K562 (cell line): ENCODE measurements at regions not wholly inside any gene's neighbourhood (a gene's known extent, or its start where the extent isn't known, plus 50 kb on each side); places are given as distances from the start of the nearest gene placed in this dataset.

Source experiments
- ATAC-seq: fragments of 200-7000 bp; cut with Tn5 transposase; 3 replicates; pipeline ENCODE4 v1.9.1; 2020; ENCODE audit warnings: moderate library complexity
- BruUV-seq: library from RNA; stranded (reverse); fragments of 400-500 nt; replicated peaks from 2 replicates; lab custom pipeline; 2021; lab: Mats Ljungman, UMichigan
- CTCF ChIA-PET: fragments of 300-600 bp; formaldehyde crosslinking; extraction: SDS; loops from one replicate; lab custom pipeline; 2021; ENCODE audit warnings: low intra/inter-chr PET ratio; lab: Yijun Ruan, JAX
- POLR2A ChIA-PET: fragments of 300-600, 350-650 bp; sonication (Branson Sonifier 250); formaldehyde crosslinking; extraction: SDS; loops from one replicate; lab custom pipeline; 2021; ENCODE audit warnings: antibody characterized with exemption, inconsistent platforms; lab: Yijun Ruan, JAX
- DNase-seq, 4 experiments: peaks; one replicate each; pipeline versions ENCODE4 v3.0.0 to v3.0.0-alpha.2; 2011 to 2018; ENCODE audit warnings: low spot score in 3 of 4, mixed read lengths in 3 of 4; ENCODE audit errors: extremely low read depth in 1 of 4
- FAIRE-seq: peaks from 2 replicates; lab custom pipeline; 2011; peaks lifted over from hg19 to GRCh38; lab: Jason Lieb, UNC
- H2AFZ ChIP-seq: 2 replicates; pipeline ENCODE4 v1.6.0; 2011; ENCODE audit warnings: low read depth, low read length, control low read depth, inconsistent platforms
- H3K27ac ChIP-seq: fragments of 200-600 bp; 3 replicates; pipeline ENCODE4 v1.8.0; 2011; ENCODE audit warnings: low read depth, mild to moderate bottlenecking, control low read depth, inconsistent platforms, low read length, moderate library complexity, mixed read lengths; ENCODE audit errors: extremely low read depth
- H3K27me3 ChIP-seq, 2 experiments: fragments of 300-600 bp in 1 of 2; 2 replicates in 1 of 2; 3 replicates in 1 of 2; pipeline versions ENCODE4 v1.6.0 to v1.8.0; 2011; ENCODE audit warnings: inconsistent platforms in 2 of 2, low read length in 2 of 2, mild to moderate bottlenecking in 1 of 2, mixed read lengths in 1 of 2, moderate library complexity in 1 of 2; ENCODE audit not compliant: control insufficient read depth in 2 of 2, insufficient read depth in 2 of 2
- H3K36me3 ChIP-seq: fragments of 300-600 bp; 3 replicates; pipeline ENCODE4 v1.8.0; 2011; ENCODE audit warnings: mild to moderate bottlenecking, low read length, inconsistent platforms; ENCODE audit not compliant: control insufficient read depth, insufficient read depth
- H3K4me1 ChIP-seq, 2 experiments: fragments of 200-600 bp in 1 of 2; replicated peaks in 1 of 2; 2 replicates in 1 of 2; 3 replicates in 1 of 2; pipeline versions ENCODE4 v1.5.1 to v1.8.0; 2011; ENCODE audit warnings: inconsistent platforms in 2 of 2, low read length in 2 of 2, mild to moderate bottlenecking in 1 of 2, mixed read lengths in 1 of 2, moderate library complexity in 1 of 2; ENCODE audit not compliant: control insufficient read depth in 2 of 2, insufficient read depth in 2 of 2
- H3K4me2 ChIP-seq: 2 replicates; pipeline ENCODE4 v1.6.1; 2011; ENCODE audit warnings: low read length, control low read depth, inconsistent platforms, mixed read lengths; ENCODE audit not compliant: insufficient read depth
- H3K4me3 ChIP-seq: fragments of 200-600 bp; sonication (generic), shearing (Covaris generic); 2 replicates; pipeline ENCODE4 v1.5.1; 2016; ENCODE audit warnings: control low read depth, inconsistent platforms
- H3K79me2 ChIP-seq: fragments of 200-600 bp; 3 replicates; pipeline ENCODE4 v1.8.0; 2011; ENCODE audit warnings: low read length, inconsistent platforms; ENCODE audit not compliant: control insufficient read depth, insufficient read depth
- H3K9ac ChIP-seq, 2 experiments: 2 replicates each; pipeline versions ENCODE4 v1.6.0 to v1.6.1; 2011; ENCODE audit warnings: low read depth in 2 of 2, low read length in 2 of 2, control low read depth in 1 of 2, inconsistent platforms in 1 of 2, mild to moderate bottlenecking in 1 of 2, mixed read lengths in 1 of 2; ENCODE audit not compliant: insufficient read depth in 1 of 2
- H3K9me1 ChIP-seq: one replicate; pipeline ENCODE4 v1.6.0; 2011; ENCODE audit warnings: inconsistent platforms, mild to moderate bottlenecking, low read length, moderate library complexity; ENCODE audit not compliant: control insufficient read depth, insufficient read depth
- H3K9me3 ChIP-seq: replicated peaks from 2 replicates; pipeline ENCODE4 v1.5.1; 2011; ENCODE audit warnings: low read depth, low read length, inconsistent platforms; ENCODE audit not compliant: control insufficient read depth, insufficient read depth
- H4K20me1 ChIP-seq: replicated peaks from 2 replicates; pipeline ENCODE4 v1.6.1; 2011; ENCODE audit warnings: low read length, inconsistent platforms, mixed read lengths; ENCODE audit not compliant: control insufficient read depth, insufficient read depth
- CCAR2 ChIP-seq: fragments of 200-400 bp; formaldehyde crosslinking; IDR thresholded peaks from 2 replicates; pipeline ENCODE4 v1.6.1; 2017; ENCODE audit warnings: mild to moderate bottlenecking, low read depth, low read length
- NEUROD1 ChIP-seq: fragments of 150-350 bp; IDR thresholded peaks from 2 replicates; pipeline ENCODE4 v1.6.1; 2014; ENCODE audit warnings: borderline replicate concordance, low read length, low read depth; ENCODE audit not compliant: partially characterized antibody
- NR2C2 ChIP-seq, 2 experiments: fragments of 200-800 bp in 1 of 2; sonication (Bioruptor generic) in 1 of 2; sonication (generic) in 1 of 2; formaldehyde crosslinking in 1 of 2; IDR thresholded peaks; 2 replicates each; pipeline versions ENCODE4 v1.6.1 to v1.8.0; 2016 to 2022; ENCODE audit warnings: mild to moderate bottlenecking in 1 of 2, missing compliant biosample characterization in 1 of 2, missing genetic modification characterization in 1 of 2, missing genetic modification reagents in 1 of 2
- ZNF695 ChIP-seq: fragments of 450-650 bp; formaldehyde crosslinking; IDR thresholded peaks from 2 replicates; pipeline ENCODE4 v1.4.0; 2020; ENCODE audit warnings: mild to moderate bottlenecking, moderate library complexity
- WGBS: fragments of 100-300 bp; shearing (Covaris generic); methylation state at CpG from one replicate; pipeline ENCODE4 v1.1.6; 2016; ENCODE audit warnings: low coverage, mixed read lengths; ENCODE audit not compliant: insufficient coverage; ENCODE audit errors: missing lambda C conversion rate; 5-methylcytosine and 5-hydroxymethylcytosine counted together
- in situ Hi-C: fragments of 300-500 bp; cut with MboI; formaldehyde crosslinking; loops from 4 replicates; pipeline ENCODE4 v1.15.0; 2018; ENCODE audit warnings: inconsistent platforms, mixed read lengths
- intact Hi-C: fragments of 100-400 bp; cut with micrococcal nuclease; formaldehyde crosslinking; loops from 2 replicates; pipeline ENCODE4 v1.14.2; 2022
- TF ChIP-seq, protein P1 (sequence below), 2 experiments: fragments of 450-650 bp; formaldehyde crosslinking in 1 of 2; IDR thresholded peaks; 2 replicates each; pipeline versions ENCODE4 v1.4.0 to v1.6.1; 2014 to 2020; ENCODE audit warnings: mild to moderate bottlenecking in 2 of 2, borderline replicate concordance in 1 of 2, low read depth in 1 of 2

DNA sequence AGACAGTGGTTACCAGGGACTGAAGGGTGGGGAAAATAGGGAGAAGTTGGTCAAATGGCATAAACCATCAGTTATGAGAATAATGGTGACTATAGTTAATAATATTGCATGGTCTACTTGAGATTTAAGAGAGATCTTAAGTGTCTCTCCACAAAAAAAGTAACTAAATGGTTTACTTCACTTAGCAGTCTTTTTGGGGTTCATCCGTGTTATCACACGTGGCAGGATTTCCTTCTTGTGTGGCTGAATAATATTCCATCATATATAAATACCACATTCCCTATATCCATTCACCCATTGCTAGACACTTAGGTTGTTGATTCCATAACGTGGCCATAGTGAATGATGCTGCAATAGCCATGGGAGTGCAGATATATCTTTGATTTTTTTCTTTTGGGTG is 967.0 kb downstream of the UQCRFS1 start:
- intact Hi-C loops = no loop called here
- Histone ChIP-seq H3K9ac (no peak overlapping the region), H3K27ac (no peak overlapping the region), H3K79me2 (no peaks in the 10 kb centered on the region), H3K9me3 (no peaks in the 10 kb centered on the region), H3K4me3 (no peak overlapping the region), H3K4me1 (no peaks in the 10 kb centered on the region), H3K36me3 (no peaks in the 10 kb centered on the region), H3K27me3 (no peaks in the 10 kb centered on the region), H2AFZ (no peak overlapping the region), H4K20me1 (no peaks in the 10 kb centered on the region), H3K4me2 (no peak overlapping the region), H3K9me1 (no peaks in the 10 kb centered on the region)
- DNase-seq (no peak), ATAC-seq (no peak), FAIRE-seq (no peak)
- no TSS peak for BruUV-seq
- 0% methylated on average over 3 of the region's 3 CpGs for WGBS
- TF ChIP-seq NR2C2 (CRISPR knock-in tag; IDR thresholded peaks at IDR 0.05) (no peak), NR2C2 (tag; IDR thresholded peaks at IDR 0.05) (no peak), NEUROD1 (no peak), ZNF695 (CRISPR knock-in tag) (no peak)
- in situ Hi-C loops = loop anchor here (25.0 kb wide), 1 partner anchor 466 kb away; no protein-coding TSS in a partner anchor
- ChIA-PET POLR2A (no interaction called here), CTCF (no interaction called here)

DNA sequence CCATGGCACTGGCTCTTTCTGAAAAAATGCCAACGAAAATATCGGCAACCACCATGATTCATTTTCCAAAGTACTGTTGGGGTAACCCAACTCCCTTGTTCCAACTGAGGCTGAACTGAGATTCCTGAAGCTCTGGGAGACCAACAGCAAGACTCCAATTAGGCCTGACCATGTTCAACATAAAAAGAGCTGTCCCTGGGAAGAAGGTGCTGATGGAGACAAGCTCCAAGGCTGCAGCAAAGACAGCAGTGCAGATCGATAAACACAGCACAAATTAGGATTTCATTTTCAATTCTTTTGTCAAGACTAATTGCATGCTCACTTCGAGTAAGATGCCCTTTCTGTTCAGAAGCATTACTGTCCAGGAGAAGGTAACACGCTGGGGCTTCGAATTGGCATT is 968.0 kb downstream of the UQCRFS1 start:
- Histone ChIP-seq H3K36me3 (no peaks in the 10 kb centered on the region), H3K4me3 (no peak overlapping the region), H3K9me1 (no peaks in the 10 kb centered on the region), H3K27ac (no peak overlapping the region), H3K4me2 (no peak overlapping the region), H3K9ac (no peak overlapping the region), H4K20me1 (no peaks in the 10 kb centered on the region), H3K79me2 (no peaks in the 10 kb centered on the region), H2AFZ (no peak overlapping the region), H3K27me3 (no peaks in the 10 kb centered on the region), H3K4me1 (no peaks in the 10 kb centered on the region), H3K9me3 (no peaks in the 10 kb centered on the region)
- TF ChIP-seq CCAR2 = no peak
- TF ChIP-seq, protein P1, sequence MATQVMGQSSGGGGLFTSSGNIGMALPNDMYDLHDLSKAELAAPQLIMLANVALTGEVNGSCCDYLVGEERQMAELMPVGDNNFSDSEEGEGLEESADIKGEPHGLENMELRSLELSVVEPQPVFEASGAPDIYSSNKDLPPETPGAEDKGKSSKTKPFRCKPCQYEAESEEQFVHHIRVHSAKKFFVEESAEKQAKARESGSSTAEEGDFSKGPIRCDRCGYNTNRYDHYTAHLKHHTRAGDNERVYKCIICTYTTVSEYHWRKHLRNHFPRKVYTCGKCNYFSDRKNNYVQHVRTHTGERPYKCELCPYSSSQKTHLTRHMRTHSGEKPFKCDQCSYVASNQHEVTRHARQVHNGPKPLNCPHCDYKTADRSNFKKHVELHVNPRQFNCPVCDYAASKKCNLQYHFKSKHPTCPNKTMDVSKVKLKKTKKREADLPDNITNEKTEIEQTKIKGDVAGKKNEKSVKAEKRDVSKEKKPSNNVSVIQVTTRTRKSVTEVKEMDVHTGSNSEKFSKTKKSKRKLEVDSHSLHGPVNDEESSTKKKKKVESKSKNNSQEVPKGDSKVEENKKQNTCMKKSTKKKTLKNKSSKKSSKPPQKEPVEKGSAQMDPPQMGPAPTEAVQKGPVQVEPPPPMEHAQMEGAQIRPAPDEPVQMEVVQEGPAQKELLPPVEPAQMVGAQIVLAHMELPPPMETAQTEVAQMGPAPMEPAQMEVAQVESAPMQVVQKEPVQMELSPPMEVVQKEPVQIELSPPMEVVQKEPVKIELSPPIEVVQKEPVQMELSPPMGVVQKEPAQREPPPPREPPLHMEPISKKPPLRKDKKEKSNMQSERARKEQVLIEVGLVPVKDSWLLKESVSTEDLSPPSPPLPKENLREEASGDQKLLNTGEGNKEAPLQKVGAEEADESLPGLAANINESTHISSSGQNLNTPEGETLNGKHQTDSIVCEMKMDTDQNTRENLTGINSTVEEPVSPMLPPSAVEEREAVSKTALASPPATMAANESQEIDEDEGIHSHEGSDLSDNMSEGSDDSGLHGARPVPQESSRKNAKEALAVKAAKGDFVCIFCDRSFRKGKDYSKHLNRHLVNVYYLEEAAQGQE (IDR thresholded peaks at IDR 0.05; ENCODE audit: borderline replicate concordance) = peak; percentile 40
- TF ChIP-seq, protein P1 (CRISPR knock-in tag; IDR thresholded peaks at IDR 0.05; ENCODE audit: low read depth) = no peak
- ATAC-seq (no peak), DNase-seq (no peak), FAIRE-seq (no peak)
- POLR2A ChIA-PET = no interaction called here
- BruUV-seq = no TSS peak
- WGBS = 0% methylated on average over 6 of the region's 6 CpGs
- in situ Hi-C loops = loop anchor here (25.0 kb wide), 1 partner anchor 467 kb away; no protein-coding TSS in a partner anchor
- intact Hi-C loops = no loop called here
- CTCF ChIA-PET = no interaction called here
